ENCODE measurements at regions not wholly inside any gene's neighbourhood (a gene's known extent, or its start where the extent isn't known, plus 50 kb on each side); places are given as distances from the start of the nearest gene placed in this dataset.

DNA sequence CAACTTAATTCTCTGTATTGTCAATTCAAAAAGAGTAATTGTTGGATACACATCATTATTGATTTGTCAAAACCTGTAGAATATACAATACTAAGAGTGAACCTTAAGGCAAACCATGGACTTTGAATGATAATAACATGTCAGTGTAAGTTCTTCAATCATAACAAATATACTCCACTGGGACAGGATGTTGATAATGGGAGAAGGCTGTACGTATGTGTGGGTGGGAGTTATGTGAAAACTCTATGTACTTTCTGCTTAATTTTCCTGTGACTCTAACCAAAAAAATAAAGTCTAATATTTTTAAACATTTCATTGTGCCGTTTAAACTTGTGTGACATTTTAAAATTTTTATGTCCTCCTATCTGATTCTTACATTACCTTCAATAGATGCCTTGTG lies 526.7 kb downstream of the SUCLA2 start:
- TF ChIP-seq CTCF (IDR thresholded peaks at IDR 0.05) (no peak), POLR2A (IDR thresholded peaks at IDR 0.05) (no peak), EP300 (IDR thresholded peaks at IDR 0.05) (no peak), POLR2AphosphoS5 (IDR thresholded peaks at IDR 0.05) (no peak)

All from sigmoid colon (tissue), 4 donors.